Lower leg skin (tissue), 3 donors: ENCODE measurements at regions not wholly inside any gene's neighbourhood (a gene's known extent, or its start where the extent isn't known, plus 50 kb on each side); places are given as distances from the start of the nearest gene placed in this dataset.

Experiments
- POLR2A ChIP-seq, 2 donors: fragments of 450-650 bp; IDR thresholded peaks; one replicate each; pipeline ENCODE4 v1.6.1; 2016 to 2017; ENCODE audit warnings: antibody characterized with exemption in 2 of 2, mild to moderate bottlenecking in 1 of 2, moderate library complexity in 1 of 2
- TF ChIP-seq, protein P1 (sequence below), 3 donors: fragments of 450-650 bp; IDR thresholded peaks; one replicate each; pipeline ENCODE4 v1.5.1; 2016; ENCODE audit warnings: antibody characterized with exemption in 3 of 3, mild to moderate bottlenecking in 3 of 3, moderate library complexity in 2 of 3

DNA sequence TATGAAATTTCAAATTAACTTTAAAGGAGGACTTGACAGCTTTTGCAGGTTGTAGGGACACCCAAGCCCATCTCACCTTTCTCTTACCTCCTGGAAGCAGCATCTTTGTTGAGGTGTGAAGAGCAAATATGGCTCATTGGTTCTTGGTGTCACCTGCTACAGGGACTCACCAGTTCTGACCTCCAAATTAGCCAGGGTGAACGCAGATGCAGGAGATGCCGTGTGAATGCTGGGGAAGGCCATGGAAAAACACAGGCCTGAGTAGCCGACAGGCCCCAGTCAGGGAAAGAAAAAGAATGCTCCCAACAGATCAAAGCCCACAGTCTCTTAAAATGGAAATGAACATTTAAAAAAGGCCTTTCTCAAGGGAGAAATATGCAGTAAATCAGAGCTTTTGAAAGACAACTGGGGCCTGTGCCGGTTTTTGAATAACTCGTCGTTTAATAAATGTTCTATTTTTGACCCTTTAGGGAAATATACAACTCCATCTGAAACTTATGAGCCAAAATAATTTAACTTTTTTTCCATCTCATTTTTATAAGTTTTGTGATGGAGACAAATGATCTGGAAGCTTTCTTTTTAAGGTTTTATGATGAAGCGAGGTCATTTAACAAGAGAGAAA, 167.5 kb downstream of the CD83 start:
- TF ChIP-seq, protein P1, sequence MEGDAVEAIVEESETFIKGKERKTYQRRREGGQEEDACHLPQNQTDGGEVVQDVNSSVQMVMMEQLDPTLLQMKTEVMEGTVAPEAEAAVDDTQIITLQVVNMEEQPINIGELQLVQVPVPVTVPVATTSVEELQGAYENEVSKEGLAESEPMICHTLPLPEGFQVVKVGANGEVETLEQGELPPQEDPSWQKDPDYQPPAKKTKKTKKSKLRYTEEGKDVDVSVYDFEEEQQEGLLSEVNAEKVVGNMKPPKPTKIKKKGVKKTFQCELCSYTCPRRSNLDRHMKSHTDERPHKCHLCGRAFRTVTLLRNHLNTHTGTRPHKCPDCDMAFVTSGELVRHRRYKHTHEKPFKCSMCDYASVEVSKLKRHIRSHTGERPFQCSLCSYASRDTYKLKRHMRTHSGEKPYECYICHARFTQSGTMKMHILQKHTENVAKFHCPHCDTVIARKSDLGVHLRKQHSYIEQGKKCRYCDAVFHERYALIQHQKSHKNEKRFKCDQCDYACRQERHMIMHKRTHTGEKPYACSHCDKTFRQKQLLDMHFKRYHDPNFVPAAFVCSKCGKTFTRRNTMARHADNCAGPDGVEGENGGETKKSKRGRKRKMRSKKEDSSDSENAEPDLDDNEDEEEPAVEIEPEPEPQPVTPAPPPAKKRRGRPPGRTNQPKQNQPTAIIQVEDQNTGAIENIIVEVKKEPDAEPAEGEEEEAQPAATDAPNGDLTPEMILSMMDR (IDR thresholded peaks at IDR 0.05), result no peak
- no peak for TF ChIP-seq POLR2A (IDR thresholded peaks at IDR 0.05)
